Hematopoietic multipotent progenitor cell treated with erythropoietin and hydrocortisone succinate and interleukin-3 and kit ligand, for 6 days (in vitro differentiated cells): ENCODE measurements at regions not wholly inside any gene's neighbourhood (a gene's known extent, or its start where the extent isn't known, plus 50 kb on each side); places are given as distances from the start of the nearest gene placed in this dataset.
"Not testable (repeated sequence)": the region's sequence is repeated elsewhere in the genome, so short reads cannot be mapped to it uniquely, and the experiment has no call there.

Source experiments
- DNase-seq: peaks from one replicate; pipeline ENCODE4 v3.0.0-alpha.2; 2015

- no peak for DNase-seq
Measured at GRCh38 chr4:188287169-188287894, 148.1 kb downstream of the TRIML1 start.

DNA sequence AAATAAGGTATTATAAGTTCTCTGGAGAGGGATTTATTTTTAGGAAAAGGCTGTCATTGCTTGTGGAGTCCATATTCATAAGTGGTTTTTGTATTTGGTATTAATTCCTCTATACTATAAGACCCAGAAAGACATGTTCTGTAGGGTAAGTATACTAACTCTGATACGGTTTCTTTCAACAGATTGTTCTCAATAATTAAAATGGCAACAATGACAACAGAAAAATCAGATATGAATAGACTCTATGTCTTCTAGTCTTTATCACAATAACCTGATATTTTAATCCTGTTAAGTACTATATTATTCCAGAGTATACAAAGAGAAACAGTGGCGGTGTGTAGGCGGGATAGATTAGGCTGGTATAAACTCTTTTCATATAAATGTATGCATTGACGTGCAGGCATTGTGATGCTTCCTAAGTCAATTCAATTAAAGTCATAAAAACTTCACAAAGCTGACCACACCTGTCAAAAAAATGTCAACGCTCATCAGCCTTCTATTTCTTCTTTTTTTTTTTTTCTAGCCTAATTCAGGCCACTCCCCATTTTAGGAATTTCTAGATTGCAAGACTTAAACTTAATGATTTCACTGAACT, 150.4 kb downstream of the TRIML1 start:
- no peak for DNase-seq

DNA sequence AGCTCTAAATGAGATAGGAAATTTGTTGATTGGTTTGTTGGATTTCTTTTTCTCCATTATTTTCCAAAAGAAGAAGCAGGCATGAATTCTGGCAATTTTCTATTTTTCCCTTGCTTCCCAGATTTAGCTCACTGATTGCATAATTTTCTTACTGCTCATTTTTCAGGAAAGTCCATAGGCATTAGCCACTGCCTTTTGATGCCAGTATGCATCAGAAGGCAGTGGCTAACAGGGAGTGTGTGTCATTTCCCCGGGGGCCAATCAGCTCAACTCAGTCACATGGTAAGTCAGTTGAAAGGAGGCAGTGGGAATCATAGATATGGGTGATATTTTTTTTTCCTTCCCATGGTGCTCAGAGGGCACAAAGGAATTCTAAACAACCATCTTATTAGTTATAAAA, 156.7 kb downstream of the TRIML1 start:
- DNase-seq: no peak

GRCh38 chr4:188296331-188296730, 157.1 kb downstream of the TRIML1 start:
- DNase-seq: no peak

- no peak for DNase-seq
Measured at GRCh38 chr4:188297873-188298272, 158.6 kb downstream of the TRIML1 start.

DNA sequence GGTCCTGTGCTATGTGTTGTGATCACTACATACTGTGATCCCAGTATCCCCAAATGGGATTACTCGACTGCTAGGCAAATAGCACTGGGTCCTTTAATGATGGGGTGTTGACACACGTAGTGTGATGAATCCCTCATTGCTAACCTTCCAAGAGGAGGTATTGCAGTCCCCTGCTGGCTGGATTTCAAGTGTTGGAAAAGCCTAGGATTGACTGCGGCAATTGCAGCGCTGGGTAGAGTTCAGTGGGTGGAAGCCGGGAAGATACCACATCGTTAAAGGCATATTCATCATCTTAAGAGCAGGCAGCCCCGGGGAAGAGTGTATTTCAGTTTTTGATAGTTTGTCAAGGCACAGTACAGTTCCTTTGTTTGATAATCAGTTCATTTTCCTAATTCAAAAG, 159.9 kb downstream of the TRIML1 start:
- DNase-seq: no peak

DNA sequence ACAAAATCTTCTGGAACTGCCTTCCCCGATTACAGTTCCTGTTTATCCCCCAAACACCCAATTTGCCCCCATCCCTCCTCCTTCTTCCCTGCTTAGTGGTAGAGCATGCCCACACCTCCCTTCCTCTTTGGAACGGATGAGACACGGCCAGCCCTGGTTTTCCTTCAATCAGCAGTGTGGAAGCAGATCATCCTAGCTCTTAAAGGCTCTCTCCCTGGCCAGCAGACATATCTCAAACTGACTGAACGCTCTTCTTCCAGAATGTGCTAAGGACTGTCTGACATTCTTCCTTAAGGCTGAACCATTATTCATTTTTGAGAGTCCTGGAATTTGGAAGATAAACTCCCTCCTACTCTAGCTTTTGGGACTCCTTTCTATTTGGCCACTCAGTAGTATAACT, 161.1 kb downstream of the TRIML1 start:
- no peak for DNase-seq

GRCh38 chr4:188305690-188306089, 166.4 kb downstream of the TRIML1 start:
- no peak for DNase-seq

DNA sequence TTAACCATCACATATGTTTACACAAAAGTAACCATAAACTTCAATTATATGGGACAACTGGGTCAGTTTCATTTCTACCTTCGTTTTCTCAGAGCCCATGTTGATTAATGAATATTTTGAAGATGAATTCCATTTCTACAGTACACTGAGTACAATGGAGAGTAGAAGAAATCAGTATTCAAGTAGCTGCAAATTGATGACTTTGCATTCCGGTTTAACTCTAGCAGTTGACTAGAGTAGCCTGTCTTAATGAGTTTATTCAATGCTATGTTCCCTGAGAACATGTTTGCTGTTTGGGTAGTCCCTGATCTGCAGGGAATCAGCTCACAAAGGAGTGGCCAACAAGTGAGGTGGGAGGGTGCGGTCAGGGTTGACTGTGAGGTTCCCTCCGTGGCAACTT, 168.3 kb downstream of the TRIML1 start:
- DNase-seq: no peak

- no peak for DNase-seq
Measured at GRCh38 chr4:188308142-188308541, 168.9 kb downstream of the TRIML1 start.

DNA sequence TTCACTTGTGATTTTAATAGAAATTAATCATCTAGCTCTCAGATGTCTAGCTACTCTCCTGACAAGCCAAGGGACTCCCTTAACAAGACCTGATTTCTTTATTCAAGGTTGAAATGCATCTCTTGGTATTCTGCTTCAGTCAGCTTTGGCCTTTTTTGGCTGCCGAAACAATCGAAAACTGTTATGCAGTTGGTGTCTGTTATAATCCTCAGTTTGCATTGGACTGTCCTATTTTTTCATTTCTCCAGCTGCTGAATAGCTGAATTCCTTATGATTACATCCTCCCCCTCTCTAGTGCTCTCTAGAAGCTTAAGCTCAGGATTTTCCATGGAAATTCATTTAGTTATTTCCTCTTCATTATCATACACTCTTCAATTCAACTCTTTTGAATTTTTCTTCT, 177.2 kb downstream of the TRIML1 start:
- no peak for DNase-seq

DNA sequence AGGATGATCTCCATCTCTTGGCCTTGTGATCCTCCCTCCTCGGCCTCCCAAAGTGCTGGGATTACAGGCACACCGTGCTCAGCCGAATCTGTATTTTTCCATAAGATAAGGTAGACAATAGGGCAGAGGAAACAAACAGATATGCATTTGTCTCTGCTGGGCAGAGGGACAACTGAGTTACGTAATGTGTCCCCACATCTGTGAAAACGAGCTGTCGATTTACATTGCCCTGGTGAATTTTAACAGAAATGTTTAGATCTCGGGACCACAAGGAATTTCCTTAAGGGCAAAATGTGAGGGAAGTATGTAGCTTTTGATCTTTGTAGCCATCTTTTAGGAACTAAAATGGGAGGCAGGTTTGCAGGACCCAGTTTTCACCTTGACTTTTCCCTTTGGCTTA, 189.7 kb downstream of the TRIML1 start:
- no peak for DNase-seq

DNA sequence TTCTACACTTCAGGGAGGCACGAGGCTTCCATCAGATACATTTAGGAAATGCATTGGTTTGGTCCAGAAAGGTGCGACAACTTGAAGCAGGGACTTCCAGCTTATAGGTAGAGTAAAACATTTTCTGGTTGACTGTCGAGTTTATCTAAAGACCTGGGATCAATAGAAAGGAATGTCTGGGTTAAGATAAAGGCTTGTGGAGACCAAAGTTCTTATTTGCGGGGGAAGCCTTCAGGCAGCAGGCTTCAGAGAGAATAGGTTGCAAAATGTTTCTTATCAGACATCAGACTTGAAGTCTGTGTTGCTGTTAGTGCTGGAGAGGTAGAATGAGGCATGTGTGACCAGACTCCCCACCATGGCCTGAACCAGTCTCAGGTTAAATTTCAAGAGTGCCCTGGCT, 190.3 kb downstream of the TRIML1 start:
- DNase-seq: no peak

- DNase-seq: no peak
Measured at GRCh38 chr4:188332265-188332664, 193.0 kb downstream of the TRIML1 start.

GRCh38 chr4:188336891-188337290, 197.7 kb downstream of the TRIML1 start:
- no peak for DNase-seq

DNA sequence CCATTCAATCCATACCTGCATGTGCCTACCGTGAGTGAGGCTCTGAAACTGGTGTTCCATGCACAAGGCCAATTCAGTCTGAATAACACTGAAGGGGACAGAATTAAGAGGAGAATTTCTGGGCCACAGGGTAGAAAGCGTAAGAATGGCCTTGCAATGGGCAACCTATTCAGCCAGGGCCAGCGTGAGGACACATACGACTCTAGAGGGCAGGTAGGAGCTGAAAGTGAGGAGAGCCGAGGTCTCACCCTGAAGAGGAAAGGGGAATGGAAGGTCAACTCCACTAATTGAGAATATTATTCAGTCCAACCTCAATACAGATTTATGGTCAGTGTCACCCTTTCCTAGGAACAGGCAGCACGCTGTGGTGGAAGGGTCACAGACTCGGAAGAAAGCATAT, 202.2 kb downstream of the TRIML1 start:
- DNase-seq: no peak

DNA sequence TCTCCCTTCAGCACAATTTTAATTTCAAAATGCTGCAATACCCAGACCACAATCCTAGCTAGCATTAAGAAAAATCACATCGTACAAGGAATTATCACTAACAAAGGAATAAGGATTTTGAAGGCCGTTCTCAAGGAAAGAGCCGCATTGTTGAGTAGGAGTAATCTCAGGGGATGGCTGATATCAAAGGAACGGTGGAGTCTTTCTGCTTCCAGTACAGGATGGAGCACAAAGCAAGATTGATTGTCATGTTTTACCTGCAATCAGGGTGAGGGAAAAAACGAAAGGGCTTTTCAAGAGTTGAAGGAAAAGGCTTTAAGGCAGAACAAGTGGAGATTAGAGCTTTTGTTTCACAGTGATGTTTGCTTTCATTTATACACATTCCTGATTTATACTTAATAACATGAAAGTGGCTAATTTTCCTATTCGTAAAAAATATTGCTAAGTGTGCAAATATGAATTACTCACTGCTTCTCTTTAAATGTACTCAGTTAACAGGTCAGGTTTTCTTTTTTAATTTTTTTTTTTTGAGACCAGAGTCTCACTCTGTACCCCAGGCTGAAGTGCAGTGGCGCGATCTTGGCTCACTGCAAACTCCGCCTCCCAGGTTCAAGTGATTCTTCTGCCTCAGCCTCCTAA, 207.0 kb downstream of the TRIML1 start:
- no peak for DNase-seq

- DNase-seq: no peak
Measured at GRCh38 chr4:188347339-188347738, 208.1 kb downstream of the TRIML1 start.

DNA sequence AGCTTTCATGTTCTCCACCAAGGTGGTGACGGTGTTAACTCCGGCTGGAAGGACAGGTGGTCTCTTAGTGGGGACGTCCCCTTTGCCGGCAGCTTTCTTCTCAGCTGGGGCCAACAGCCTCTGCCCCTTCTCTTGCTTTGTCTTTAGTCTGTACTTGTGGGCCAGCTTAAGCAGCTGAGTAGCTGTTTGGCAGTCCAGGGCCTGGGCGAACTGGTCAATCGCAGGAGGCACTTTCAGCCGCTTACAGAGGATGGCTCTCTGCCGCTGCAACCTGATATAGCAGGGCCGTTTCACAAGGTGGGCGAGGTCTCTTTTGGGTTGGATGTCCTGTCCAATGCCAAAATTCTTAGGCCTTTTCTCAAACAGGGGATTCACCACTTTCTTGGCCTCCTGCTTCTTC, 210.3 kb downstream of the TRIML1 start:
- not testable (repeated sequence) for DNase-seq

DNA sequence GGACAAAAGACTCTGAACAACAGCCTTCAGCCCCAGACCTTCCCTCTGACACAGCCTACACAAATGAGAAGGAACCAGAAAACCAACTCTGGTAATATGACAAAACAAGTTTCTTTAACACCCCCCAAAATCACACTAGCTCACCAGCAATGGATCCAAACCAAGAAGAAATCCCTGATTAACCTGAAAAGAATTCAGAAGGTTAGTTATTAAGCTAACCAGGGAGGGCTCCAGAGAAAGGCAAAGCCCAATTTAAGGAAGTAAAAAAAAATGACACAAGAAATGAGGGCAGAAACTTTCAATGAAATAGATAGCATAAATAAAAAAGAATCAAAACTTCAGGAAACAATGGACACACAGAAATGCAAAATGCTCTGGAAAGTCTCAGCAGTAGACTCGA, 224.0 kb downstream of the TRIML1 start:
- DNase-seq: no peak

- DNase-seq: no peak
Measured at GRCh38 chr4:188370777-188371176, 231.5 kb downstream of the TRIML1 start.

DNA sequence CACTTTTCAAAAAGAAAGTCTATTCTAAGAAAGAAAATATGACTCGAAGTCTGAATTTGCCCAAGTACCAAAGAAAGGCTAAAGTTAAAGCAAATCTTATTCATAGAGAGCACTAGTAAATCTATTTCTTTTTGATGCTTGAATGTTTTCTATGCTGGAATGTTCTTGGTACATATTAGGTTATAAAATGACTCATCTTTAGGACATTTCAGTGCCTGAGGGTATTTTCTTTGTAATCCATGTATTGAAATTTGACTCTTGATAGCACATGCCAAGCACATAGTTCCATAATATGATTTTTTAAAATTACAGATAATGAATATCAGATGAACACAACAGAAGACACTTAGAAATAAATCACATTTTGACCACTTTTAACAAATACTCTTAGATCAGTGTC, 232.8 kb downstream of the TRIML1 start:
- no peak for DNase-seq

DNA sequence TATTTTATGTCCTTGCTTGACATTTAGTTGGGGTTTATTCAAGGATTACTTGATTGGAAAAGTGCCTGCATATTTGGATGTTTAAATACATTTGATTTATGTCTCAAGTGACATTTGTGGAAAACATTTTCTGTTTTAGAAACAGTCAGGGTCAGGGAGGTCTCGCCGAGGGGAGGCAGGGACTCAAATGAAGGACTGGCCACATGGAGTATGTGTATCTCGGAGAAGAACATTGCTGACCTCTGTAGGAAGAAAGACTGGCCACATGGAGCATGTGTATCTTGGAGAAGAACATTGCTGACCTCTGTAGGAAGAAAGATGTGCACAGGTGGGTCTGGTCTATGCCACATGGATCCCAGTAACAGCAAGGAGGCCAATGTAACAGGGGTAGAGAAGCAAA, 233.6 kb downstream of the TRIML1 start:
- DNase-seq: no peak

DNA sequence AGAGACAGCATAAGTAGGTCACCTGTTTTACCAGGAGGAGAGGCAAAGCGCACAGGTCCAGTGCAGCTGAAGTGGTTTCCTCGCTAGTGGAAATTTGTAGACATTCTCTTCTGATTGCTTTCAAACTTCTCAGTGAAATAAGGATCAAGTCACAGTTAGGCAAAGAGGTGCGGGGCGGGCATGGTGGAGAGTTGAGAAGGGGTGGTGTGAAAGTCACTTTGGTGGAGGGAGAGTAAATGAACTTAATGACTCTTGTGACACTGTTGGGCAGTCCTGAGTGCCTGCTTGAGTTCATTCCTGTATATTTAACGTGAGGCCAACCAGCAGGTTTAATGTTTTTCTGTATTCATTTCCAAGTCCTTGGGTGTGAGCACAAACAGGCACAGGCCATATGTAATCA, 235.6 kb downstream of the TRIML1 start:
- DNase-seq: no peak

DNA sequence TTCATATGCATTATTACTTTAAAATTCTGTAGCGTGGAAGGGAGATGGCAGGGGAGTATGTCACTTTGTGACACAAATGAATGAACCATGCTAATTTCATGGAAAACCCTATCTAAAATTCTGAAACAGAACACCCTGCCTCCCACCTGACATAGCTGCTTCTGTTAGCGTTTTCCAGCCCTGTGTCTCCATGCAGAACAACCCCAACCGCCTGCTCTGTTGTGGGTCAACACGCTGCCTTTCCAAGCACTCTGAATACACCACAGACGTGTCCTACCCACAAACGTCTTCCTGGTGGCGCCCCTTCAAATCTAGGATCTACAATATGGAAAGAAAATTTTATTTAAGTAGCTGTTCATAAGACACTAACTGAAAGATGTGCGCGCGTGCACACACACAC, 238.6 kb downstream of the TRIML1 start:
- no peak for DNase-seq
